ENCODE measurements at regions not wholly inside any gene's neighbourhood (a gene's known extent, or its start where the extent isn't known, plus 50 kb on each side); places are given as distances from the start of the nearest gene placed in this dataset.

- no peak for TF ChIP-seq EZH2 (IDR thresholded peaks at IDR 0.05; ENCODE audit: low read length)
- TF ChIP-seq CTCF (optimal IDR thresholded peaks at IDR 0.05 in 1 of 3, IDR thresholded peaks at IDR 0.05 in 1 of 3, conservative IDR thresholded peaks at IDR 0.05 in 1 of 3; ENCODE audit: extremely low read depth in 1 of 3, insufficient read depth in 2 of 3, low read length in 3 of 3): no peak
These were observed 319.0 kb downstream of the CNTN3 start for GRCh38 chr3:74295479-74295878.
